ENCODE measurements at regions not wholly inside any gene's neighbourhood (a gene's known extent, or its start where the extent isn't known, plus 50 kb on each side); places are given as distances from the start of the nearest gene placed in this dataset.

- DNase-seq (ENCODE audit: low read depth): no peak
These were observed 237.5 kb downstream of the TGFB2 start for GRCh38 chr1:218582646-218583045.

GRCh38 chr1:218584418-218585155, 239.5 kb downstream of the TGFB2 start:
- peak; percentile 19 for DNase-seq (ENCODE audit: low read depth)

- peak; percentile 38 for DNase-seq (ENCODE audit: low read depth)
These were observed 240.5 kb downstream of the TGFB2 start for GRCh38 chr1:218585511-218586184.

GRCh38 chr1:218587900-218588299, 242.8 kb downstream of the TGFB2 start:
- DNase-seq (ENCODE audit: low read depth): no peak

- no peak for DNase-seq (ENCODE audit: low read depth)
These were observed 243.5 kb downstream of the TGFB2 start for GRCh38 chr1:218588540-218589172.

GRCh38 chr1:218589487-218589886, 244.4 kb downstream of the TGFB2 start:
- no peak for DNase-seq (ENCODE audit: low read depth)

GRCh38 chr1:218591966-218592365, 246.8 kb downstream of the TGFB2 start:
- no peak for DNase-seq (ENCODE audit: low read depth)

GRCh38 chr1:218592688-218593087, 247.6 kb downstream of the TGFB2 start:
- peak; percentile 66 for DNase-seq (ENCODE audit: low read depth)

GRCh38 chr1:218600968-218601367, 255.8 kb downstream of the TGFB2 start:
- DNase-seq (ENCODE audit: low read depth): no peak

- no peak for DNase-seq (ENCODE audit: low read depth)
These were observed 259.1 kb downstream of the TGFB2 start for GRCh38 chr1:218604217-218604616.

- DNase-seq (ENCODE audit: low read depth): no peak
These were observed 266.9 kb downstream of the TGFB2 start for GRCh38 chr1:218611916-218612585.

- DNase-seq (ENCODE audit: low read depth): no peak
These were observed 268.0 kb downstream of the TGFB2 start for GRCh38 chr1:218613105-218613504.

- no peak for DNase-seq (ENCODE audit: low read depth)
These were observed 268.9 kb downstream of the TGFB2 start for GRCh38 chr1:218614031-218614430.

GRCh38 chr1:218616681-218617080, 271.5 kb downstream of the TGFB2 start:
- DNase-seq (ENCODE audit: low read depth): peak; percentile 30

- DNase-seq (ENCODE audit: low read depth): no peak
These were observed 272.9 kb downstream of the TGFB2 start for GRCh38 chr1:218617986-218618385.

- peak; percentile 6 for DNase-seq (ENCODE audit: low read depth)
These were observed 275.8 kb downstream of the TGFB2 start for GRCh38 chr1:218620956-218621355.

GRCh38 chr1:218624052-218624451, 278.9 kb downstream of the TGFB2 start:
- peak; percentile 15 for DNase-seq (ENCODE audit: low read depth)

- DNase-seq (ENCODE audit: low read depth): no peak
These were observed 280.3 kb downstream of the TGFB2 start for GRCh38 chr1:218625393-218625792.

- DNase-seq (ENCODE audit: low read depth): no peak
These were observed 288.3 kb downstream of the TGFB2 start for GRCh38 chr1:218633238-218633988.

- no peak for DNase-seq (ENCODE audit: low read depth)
These were observed 289.1 kb downstream of the TGFB2 start for GRCh38 chr1:218634212-218634611.

- no peak for DNase-seq (ENCODE audit: low read depth)
These were observed 291.4 kb downstream of the TGFB2 start for GRCh38 chr1:218636548-218636947.

- DNase-seq (ENCODE audit: low read depth): no peak
These were observed 295.0 kb downstream of the TGFB2 start for GRCh38 chr1:218640173-218640572.

Data from EH (cell line).